Peyer's patch (tissue), 4 donors: ENCODE measurements at regions not wholly inside any gene's neighbourhood (a gene's known extent, or its start where the extent isn't known, plus 50 kb on each side); places are given as distances from the start of the nearest gene placed in this dataset.

Experiments used
- DNase-seq, 3 donors: peaks; one replicate each; pipeline ENCODE4 v3.0.0-alpha.2; 2017 to 2019
- H3K27ac ChIP-seq, 4 donors: fragments of 200-600 bp; sonication (generic); one replicate each; pipeline ENCODE4 v1.5.1; 2016 to 2019
- H3K27me3 ChIP-seq, 2 donors: fragments of 200-600 bp; sonication (generic); one replicate each; pipeline ENCODE4 v1.5.1; 2019
- H3K36me3 ChIP-seq, 3 donors: fragments of 200-600 bp; sonication (generic); one replicate each; pipeline ENCODE4 v1.5.1; 2016 to 2019
- H3K4me1 ChIP-seq, 4 donors: fragments of 200-600 bp; sonication (generic); one replicate each; pipeline ENCODE4 v1.5.1; 2016 to 2019
- H3K4me3 ChIP-seq, 4 donors: fragments of 200-600 bp; sonication (generic); 1 replicate in 3 of 4; 2 replicates in 1 of 4; pipeline ENCODE4 v1.5.1; 2016 to 2019; ENCODE audit warnings: mild to moderate bottlenecking in 1 of 4
- H3K9me3 ChIP-seq, 4 donors: fragments of 200-600 bp; sonication (generic); one replicate each; pipeline ENCODE4 v1.5.1; 2016 to 2019; ENCODE audit warnings: mild to moderate bottlenecking in 1 of 4
- CTCF ChIP-seq, 6 experiments: fragments of 450-650 bp in 4 of 6; fragments of 200-600 bp in 2 of 6; sonication (generic) in 1 of 6; IDR thresholded peaks; one replicate each; pipeline ENCODE4 v1.5.1; 2017 to 2019; ENCODE audit warnings: antibody characterized with exemption in 6 of 6, mild to moderate bottlenecking in 3 of 6, moderate library complexity in 1 of 6
- POLR2A ChIP-seq, 2 donors: fragments of 450-650 bp; IDR thresholded peaks; one replicate each; pipeline ENCODE4 v1.5.1; 2017; ENCODE audit warnings: antibody characterized with exemption in 2 of 2, mild to moderate bottlenecking in 2 of 2, moderate library complexity in 2 of 2

- Histone ChIP-seq H3K9me3 (no peaks in the 10 kb centered on the region), H3K27ac (no peak overlapping the region), H3K4me1 (no peaks in the 10 kb centered on the region), H3K4me3 (no peak overlapping the region), H3K36me3 (no peaks in the 10 kb centered on the region), H3K27me3 (no peaks in the 10 kb centered on the region)
- DNase-seq: no peak
- TF ChIP-seq POLR2A (IDR thresholded peaks at IDR 0.05) (no peak), CTCF (IDR thresholded peaks at IDR 0.05) (no peak)
Measured at GRCh38 chr14:29042551-29042950, 276.0 kb downstream of the FOXG1 start.

- Histone ChIP-seq H3K9me3 (no peaks in the 10 kb centered on the region), H3K27me3 (no peaks in the 10 kb centered on the region), H3K27ac (no peak overlapping the region), H3K4me3 (no peak overlapping the region), H3K36me3 (no peaks in the 10 kb centered on the region), H3K4me1 (no peaks in the 10 kb centered on the region)
- DNase-seq: no peak
- TF ChIP-seq CTCF (IDR thresholded peaks at IDR 0.05) (no peak), POLR2A (IDR thresholded peaks at IDR 0.05) (no peak)
Measured at GRCh38 chr14:29043737-29044136, 277.1 kb downstream of the FOXG1 start.

- DNase-seq: no peak
- TF ChIP-seq POLR2A (IDR thresholded peaks at IDR 0.05) (no peak), CTCF (IDR thresholded peaks at IDR 0.05) (no peak)
- no peak overlapping the region for H3K4me3 ChIP-seq
Measured at GRCh38 chr14:29045237-29045636, 278.6 kb downstream of the FOXG1 start.

GRCh38 chr14:29054119-29054518 is 287.5 kb downstream of the FOXG1 start:
- H3K9me3 ChIP-seq: no peaks in the 10 kb centered on the region
- H3K27me3 ChIP-seq: no peaks in the 10 kb centered on the region
- H3K36me3 ChIP-seq: no peaks in the 10 kb centered on the region
- no peak overlapping the region for H3K27ac ChIP-seq
- H3K4me3 ChIP-seq: no peak overlapping the region
- no peak for TF ChIP-seq POLR2A (IDR thresholded peaks at IDR 0.05)
- no peak for TF ChIP-seq CTCF (IDR thresholded peaks at IDR 0.05)
- H3K4me1 ChIP-seq: no peaks in the 10 kb centered on the region
- no peak for DNase-seq

More at GRCh38 chr14:29045237-29045636, 278.6 kb downstream of the FOXG1 start:
- Histone ChIP-seq H3K27ac (no peak overlapping the region), H3K36me3 (no peaks in the 10 kb centered on the region), H3K9me3 (no peaks in the 10 kb centered on the region), H3K27me3 (no peaks in the 10 kb centered on the region), H3K4me1 (no peaks in the 10 kb centered on the region)

- H3K4me3 ChIP-seq: no peak overlapping the region
- no peaks in the 10 kb centered on the region for H3K36me3 ChIP-seq
- H3K27me3 ChIP-seq: no peaks in the 10 kb centered on the region
- DNase-seq: no peak
- no peaks in the 10 kb centered on the region for H3K9me3 ChIP-seq
- H3K27ac ChIP-seq: no peak overlapping the region
- TF ChIP-seq CTCF (IDR thresholded peaks at IDR 0.05): no peak
- TF ChIP-seq POLR2A (IDR thresholded peaks at IDR 0.05): no peak
- H3K4me1 ChIP-seq: no peaks in the 10 kb centered on the region
Measured at GRCh38 chr14:29056041-29056566, 289.5 kb downstream of the FOXG1 start.

- H3K4me1 ChIP-seq: no peaks in the 10 kb centered on the region
- H3K27ac ChIP-seq: no peak overlapping the region
- no peaks in the 10 kb centered on the region for H3K36me3 ChIP-seq
- H3K9me3 ChIP-seq: no peaks in the 10 kb centered on the region
- no peak for TF ChIP-seq CTCF (IDR thresholded peaks at IDR 0.05)
- TF ChIP-seq POLR2A (IDR thresholded peaks at IDR 0.05): no peak
- no peak overlapping the region for H3K4me3 ChIP-seq
- DNase-seq: no peak
- no peaks in the 10 kb centered on the region for H3K27me3 ChIP-seq
Measured at GRCh38 chr14:29061702-29062101, 295.1 kb downstream of the FOXG1 start.
